ENCODE measurements at regions not wholly inside any gene's neighbourhood (a gene's known extent, or its start where the extent isn't known, plus 50 kb on each side); places are given as distances from the start of the nearest gene placed in this dataset.
"Not testable (repeated sequence)": the region's sequence is repeated elsewhere in the genome, so short reads cannot be mapped to it uniquely, and the experiment has no call there.

DNA sequence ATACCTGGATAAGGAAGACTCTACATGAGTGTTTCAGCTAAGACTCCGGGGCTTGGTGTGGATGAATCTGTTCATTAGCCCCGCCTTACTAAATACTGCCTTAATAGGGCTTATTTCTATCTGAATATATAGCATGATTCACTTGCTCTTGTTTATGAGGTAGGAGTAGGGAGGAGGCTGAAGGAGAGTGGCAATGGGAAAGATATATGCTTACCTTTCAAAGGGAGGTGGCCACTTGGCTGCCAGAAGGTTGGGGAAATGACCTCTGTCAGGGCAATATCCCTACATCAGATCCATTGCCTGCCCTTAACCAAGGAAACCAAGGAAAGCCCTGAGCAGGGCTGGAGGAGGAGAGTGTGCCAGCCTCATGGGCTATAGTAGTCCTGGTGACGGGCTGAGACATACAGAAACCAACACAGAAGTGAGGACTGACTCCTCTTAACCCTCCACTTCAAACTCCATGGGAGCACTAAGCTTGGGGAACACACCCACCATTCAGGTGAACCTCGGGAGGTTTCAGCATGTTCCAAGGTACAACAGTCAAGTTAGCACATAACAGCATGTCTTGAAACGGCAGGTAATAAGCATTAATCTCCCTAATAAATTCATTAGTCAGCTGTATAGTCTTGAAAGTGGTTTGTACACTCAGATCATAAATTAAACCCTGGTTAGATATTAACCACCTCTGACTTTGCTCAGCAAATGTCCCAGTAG, 80.1 kb downstream of the EOMES start:
- Mint-ChIP-seq H3K4me1 (peaks cover 20% of the 10 kb centered on the region), H3K36me3 (ENCODE audit: insufficient read depth) (no peaks in the 10 kb centered on the region), H3K27me3 (no peaks in the 10 kb centered on the region), H3K4me3 (no peak overlapping the region), H3K9me3 (no peaks in the 10 kb centered on the region), H3K27ac (ENCODE audit: low read depth) (no peak overlapping the region)
- DNase-seq (ENCODE audit: low spot score in 2 of 2) (no peak), ATAC-seq (replicated peaks; ENCODE audit: extremely low read depth, poor library complexity, severe bottlenecking) (no peak)

DNA sequence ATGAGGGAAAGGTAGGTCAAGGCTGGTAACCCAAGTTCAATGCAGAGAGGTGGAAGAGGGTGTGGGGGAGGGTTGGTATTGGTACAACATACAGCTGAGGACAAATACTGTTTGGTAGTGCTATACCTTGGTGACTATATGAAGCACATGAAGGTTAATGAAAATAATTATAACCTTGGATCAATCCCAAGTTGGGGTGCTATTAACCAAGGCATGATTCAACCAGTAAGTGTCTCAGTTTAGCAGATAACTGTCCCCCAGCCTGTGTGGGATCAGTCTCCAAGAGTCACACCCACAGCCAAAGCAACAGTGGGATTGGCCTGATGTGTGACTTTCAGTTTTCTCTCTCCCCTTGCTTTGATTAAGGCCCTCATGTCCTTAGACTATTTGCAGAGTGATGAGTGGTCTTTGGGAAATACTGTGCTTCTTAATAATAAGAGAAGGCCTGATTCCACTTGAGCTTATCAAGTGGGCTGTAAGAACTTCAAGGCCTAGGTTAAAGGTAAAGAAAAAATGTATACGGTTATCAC, 80.8 kb downstream of the EOMES start:
- no peaks in the 10 kb centered on the region for H3K36me3 Mint-ChIP-seq (ENCODE audit: insufficient read depth)
- H3K4me1 Mint-ChIP-seq = peaks cover 20% of the 10 kb centered on the region
- no peaks in the 10 kb centered on the region for H3K27me3 Mint-ChIP-seq
- no peak overlapping the region for H3K27ac Mint-ChIP-seq (ENCODE audit: low read depth)
- H3K4me3 Mint-ChIP-seq = no peak overlapping the region
- no peak for DNase-seq (ENCODE audit: low spot score in 2 of 2)
- ATAC-seq (replicated peaks; ENCODE audit: extremely low read depth, poor library complexity, severe bottlenecking) = no peak
- H3K9me3 Mint-ChIP-seq = no peaks in the 10 kb centered on the region

DNA sequence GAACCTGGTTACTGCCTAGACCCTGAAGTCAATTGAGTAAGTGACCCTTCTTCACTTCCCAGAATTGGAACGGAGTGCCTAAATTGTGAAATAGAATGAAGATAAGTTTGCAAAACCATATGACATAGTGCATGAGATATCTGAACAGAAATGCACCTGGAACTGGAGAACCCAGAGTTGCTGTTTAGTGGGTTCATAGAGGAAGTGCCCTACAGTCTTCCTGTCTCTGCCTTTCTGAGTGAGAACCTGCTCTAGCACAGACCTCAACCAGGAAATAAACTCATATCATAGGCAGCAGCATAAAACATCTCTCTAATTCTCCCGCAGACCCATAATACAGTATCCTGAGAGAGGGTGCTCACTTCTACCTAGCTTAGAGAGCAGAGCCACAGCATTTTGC, 82.9 kb downstream of the EOMES start:
- Mint-ChIP-seq H3K27me3 (no peaks in the 10 kb centered on the region), H3K27ac (ENCODE audit: low read depth) (peak overlapping the region; percentile 91), H3K4me3 (peak overlapping the region; percentile 48), H3K36me3 (ENCODE audit: insufficient read depth) (no peaks in the 10 kb centered on the region), H3K4me1 (peaks cover 20% of the 10 kb centered on the region), H3K9me3 (no peaks in the 10 kb centered on the region)
- ATAC-seq (replicated peaks; ENCODE audit: extremely low read depth, poor library complexity, severe bottlenecking) (peak; percentile 98), DNase-seq (ENCODE audit: low spot score in 2 of 2) (peak in 1 of 2 donors; percentile 19)

DNA sequence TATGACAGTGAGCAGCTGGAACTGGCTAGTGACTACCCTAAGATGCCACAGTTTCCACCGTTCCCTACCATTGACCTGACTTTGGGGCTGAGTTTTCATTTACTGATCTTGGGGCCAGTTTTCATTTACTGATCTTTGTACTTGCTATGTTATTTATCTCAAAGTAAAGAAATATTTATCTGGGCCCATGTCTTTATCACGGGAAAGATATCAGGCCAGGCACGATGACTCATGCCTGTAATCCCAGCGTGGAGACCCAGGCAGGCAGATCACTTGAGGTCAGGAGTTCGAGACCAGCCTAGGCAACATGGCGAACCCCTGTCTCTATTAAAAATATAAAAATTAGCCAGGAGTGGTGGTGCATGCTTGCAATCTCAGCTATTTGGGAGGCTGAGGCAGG, 83.5 kb downstream of the EOMES start:
- DNase-seq (ENCODE audit: low spot score in 2 of 2) = no peak
- H3K27ac Mint-ChIP-seq (ENCODE audit: low read depth) = peak overlapping the region; percentile 91
- no peaks in the 10 kb centered on the region for H3K9me3 Mint-ChIP-seq

DNA sequence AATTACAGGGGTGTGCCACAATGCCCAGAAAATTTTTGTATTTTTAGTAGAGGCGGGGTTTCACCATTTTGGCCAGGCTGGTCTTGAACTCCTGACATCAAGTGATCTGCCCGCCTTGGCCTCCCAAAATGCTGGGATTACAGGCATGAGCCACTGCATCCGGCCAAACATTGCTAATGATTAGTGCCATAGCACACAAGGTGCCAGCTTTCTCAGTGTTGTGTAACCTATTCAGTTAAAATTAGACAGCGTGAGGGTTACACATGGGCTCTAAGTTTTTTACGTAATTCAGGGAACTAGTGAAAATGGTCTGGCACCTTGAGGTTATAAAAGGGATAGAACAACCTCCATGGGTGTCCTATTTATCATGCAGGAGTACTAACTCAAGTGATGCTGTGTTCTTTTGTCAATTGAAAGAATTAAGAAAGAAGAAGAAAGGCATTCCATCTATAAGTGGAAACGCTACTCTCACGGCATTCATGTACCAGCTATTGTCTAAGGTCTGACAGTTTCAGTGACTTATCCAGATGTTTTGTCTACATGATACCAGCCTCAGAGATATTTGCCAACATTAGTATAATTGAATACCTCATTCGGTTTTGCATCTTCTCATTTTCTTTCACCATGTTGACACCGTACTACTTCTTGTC, 84.7 kb downstream of the EOMES start:
- Mint-ChIP-seq H3K27ac (ENCODE audit: low read depth) (no peak overlapping the region), H3K9me3 (no peaks in the 10 kb centered on the region), H3K27me3 (no peaks in the 10 kb centered on the region), H3K36me3 (ENCODE audit: insufficient read depth) (peaks cover 5% of the 10 kb centered on the region), H3K4me1 (peaks cover 24% of the 10 kb centered on the region), H3K4me3 (no peak overlapping the region)
- ATAC-seq (replicated peaks; ENCODE audit: extremely low read depth, poor library complexity, severe bottlenecking) (no peak), DNase-seq (ENCODE audit: low spot score in 2 of 2) (no peak)

More for the DNA sequence above, 83.5 kb downstream of the EOMES start:
- no peak for ATAC-seq (replicated peaks; ENCODE audit: extremely low read depth, poor library complexity, severe bottlenecking)
- Mint-ChIP-seq H3K27me3 (no peaks in the 10 kb centered on the region), H3K36me3 (ENCODE audit: insufficient read depth) (no peaks in the 10 kb centered on the region), H3K4me3 (no peak overlapping the region), H3K4me1 (peaks cover 21% of the 10 kb centered on the region)

DNA sequence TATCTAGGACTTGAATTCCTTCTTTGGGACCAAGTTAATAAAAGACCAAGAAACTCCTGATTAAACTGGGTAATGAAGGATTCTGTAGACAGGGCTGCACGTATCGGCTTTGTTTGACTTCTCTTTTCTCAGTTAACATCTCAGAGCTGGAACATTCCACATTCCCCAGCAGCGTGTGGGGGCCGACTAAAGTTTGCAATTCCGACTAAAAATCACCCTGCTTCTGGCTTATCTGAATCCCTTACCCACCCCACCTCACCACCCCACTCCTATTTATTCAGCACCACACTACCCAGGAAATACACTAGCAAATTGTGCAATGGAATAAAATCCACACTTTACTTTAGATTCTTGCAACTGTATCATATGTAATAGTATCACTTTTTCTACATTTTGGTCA, 87.1 kb downstream of the EOMES start:
- peaks cover 26% of the 10 kb centered on the region for H3K4me1 Mint-ChIP-seq
- ATAC-seq (replicated peaks; ENCODE audit: extremely low read depth, poor library complexity, severe bottlenecking); DNase-seq (ENCODE audit: low spot score in 2 of 2); H3K27ac Mint-ChIP-seq (ENCODE audit: low read depth); H3K4me3 Mint-ChIP-seq; H3K9me3 Mint-ChIP-seq; H3K36me3 Mint-ChIP-seq (ENCODE audit: insufficient read depth); H3K27me3 Mint-ChIP-seq: not testable (repeated sequence)

DNA sequence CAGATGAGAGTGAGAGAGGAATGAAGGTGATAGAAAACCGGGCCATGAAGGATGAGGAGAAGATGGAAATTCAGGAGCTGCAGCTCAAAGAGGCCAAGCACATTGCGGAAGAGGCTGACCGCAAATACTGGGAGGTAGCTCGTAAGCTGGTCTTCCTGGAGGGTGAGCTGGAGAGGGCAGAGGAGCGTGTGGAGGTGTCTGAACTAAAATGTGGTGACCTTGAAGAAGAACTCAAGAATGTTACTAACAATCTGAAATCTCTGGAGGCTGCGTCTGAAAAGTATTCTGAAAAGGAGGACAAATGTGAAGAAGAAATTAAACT, 88.9 kb downstream of the EOMES start:
- Mint-ChIP-seq H3K4me1 (peaks cover 24% of the 10 kb centered on the region), H3K27ac (ENCODE audit: low read depth) (peak overlapping the region; percentile 98), H3K9me3 (no peaks in the 10 kb centered on the region), H3K36me3 (ENCODE audit: insufficient read depth) (peaks cover 8% of the 10 kb centered on the region), H3K27me3 (no peaks in the 10 kb centered on the region), H3K4me3 (peak overlapping the region; percentile 93)
- peak; percentile 37 for ATAC-seq (replicated peaks; ENCODE audit: extremely low read depth, poor library complexity, severe bottlenecking)
- no peak for DNase-seq (ENCODE audit: low spot score in 2 of 2)

DNA sequence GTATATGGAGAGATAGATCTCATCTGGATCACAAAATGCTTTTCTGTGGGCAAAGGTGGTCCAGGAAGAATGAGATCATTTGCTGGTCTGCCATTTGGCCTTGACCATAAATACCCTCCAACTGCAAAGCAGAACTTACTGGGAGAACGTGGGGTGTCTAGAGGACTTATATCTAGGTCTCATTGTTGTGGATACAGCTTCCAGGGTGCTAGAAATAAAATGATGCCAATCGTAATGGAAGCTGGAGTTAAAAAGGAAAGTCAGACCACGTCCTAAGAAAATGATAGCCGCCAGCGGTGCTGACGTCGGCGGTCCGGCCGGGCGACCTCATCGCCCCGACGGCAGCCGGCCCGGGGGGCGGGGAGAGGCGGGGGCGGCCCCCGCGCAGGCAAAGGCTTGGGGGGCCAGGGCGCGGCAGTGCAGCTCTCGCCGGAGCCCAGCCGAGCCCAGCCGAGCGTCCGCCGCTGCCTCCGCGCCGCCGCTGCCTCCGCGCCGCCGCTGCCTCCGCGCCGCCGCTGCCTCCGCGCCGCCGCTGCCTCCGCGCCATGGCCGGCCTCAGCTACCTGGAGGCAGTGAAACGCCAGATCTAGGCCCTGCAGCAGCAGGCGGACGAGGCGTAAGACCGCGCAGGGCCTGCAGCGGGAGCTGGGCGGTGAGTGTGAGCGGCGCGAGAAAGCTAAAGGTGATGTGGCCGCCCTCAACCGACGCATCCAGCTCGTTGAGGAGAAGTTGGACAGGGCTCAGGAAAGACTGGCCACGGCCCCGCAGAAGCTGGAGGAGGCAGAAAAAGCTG, 89.5 kb downstream of the EOMES start:
- Mint-ChIP-seq H3K36me3 (ENCODE audit: insufficient read depth) (peaks cover 8% of the 10 kb centered on the region), H3K4me3 (peak overlapping the region; percentile 93), H3K27ac (ENCODE audit: low read depth) (peak overlapping the region; percentile 98), H3K9me3 (no peaks in the 10 kb centered on the region), H3K27me3 (no peaks in the 10 kb centered on the region), H3K4me1 (peaks cover 30% of the 10 kb centered on the region)
- DNase-seq (ENCODE audit: low spot score in 2 of 2) = peak; percentile 25 to 32
- ATAC-seq (replicated peaks; ENCODE audit: extremely low read depth, poor library complexity, severe bottlenecking) = peak; percentile 78

DNA sequence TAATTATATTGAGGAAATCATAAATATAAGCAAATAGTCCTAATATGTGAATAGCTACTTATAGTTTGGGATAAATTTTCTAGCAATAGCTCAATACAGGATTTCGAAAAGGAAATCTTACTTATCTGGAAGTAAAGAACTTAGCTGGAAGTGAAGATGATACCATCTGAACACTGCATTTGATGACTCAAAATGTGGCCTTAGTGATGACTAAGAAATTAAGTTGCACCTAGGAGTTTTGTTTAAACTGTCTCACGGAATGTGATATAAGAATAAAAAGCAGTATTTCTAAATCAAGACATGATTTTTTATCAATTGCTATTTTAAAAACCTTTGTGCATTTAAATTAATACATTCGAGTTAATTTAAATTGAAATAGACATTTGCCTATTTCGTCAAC, 91.2 kb downstream of the EOMES start:
- no peak overlapping the region for H3K4me3 Mint-ChIP-seq
- peaks cover 8% of the 10 kb centered on the region for H3K36me3 Mint-ChIP-seq (ENCODE audit: insufficient read depth)

DNA sequence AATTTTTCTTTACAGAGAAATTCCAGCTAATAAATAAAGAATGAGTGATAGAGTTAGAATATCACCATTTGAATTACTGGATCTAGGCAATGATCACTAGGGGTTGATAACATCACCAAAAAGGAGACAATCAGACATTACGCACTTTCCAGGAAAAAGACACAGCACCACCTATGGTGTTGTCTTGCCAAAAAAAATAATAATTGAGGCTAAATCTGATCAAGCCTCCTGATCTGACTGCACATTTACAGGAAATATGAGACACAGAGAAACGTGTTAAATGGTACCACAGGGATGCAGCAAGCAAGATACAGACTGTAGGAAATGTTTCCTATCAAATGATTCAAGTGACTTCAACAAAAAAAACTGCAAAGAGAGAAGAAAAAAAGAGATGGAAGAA, 92.8 kb downstream of the EOMES start:
- Mint-ChIP-seq H3K4me3 (no peak overlapping the region), H3K27ac (ENCODE audit: low read depth) (peak overlapping the region; percentile 1), H3K36me3 (ENCODE audit: insufficient read depth) (peaks cover 8% of the 10 kb centered on the region)

More for the DNA sequence above, 91.2 kb downstream of the EOMES start:
- peak overlapping the region; percentile 52 for H3K27ac Mint-ChIP-seq (ENCODE audit: low read depth)
- ATAC-seq (replicated peaks; ENCODE audit: extremely low read depth, poor library complexity, severe bottlenecking) = no peak
- no peak for DNase-seq (ENCODE audit: low spot score in 2 of 2)
- peaks cover 43% of the 10 kb centered on the region for H3K4me1 Mint-ChIP-seq
- no peaks in the 10 kb centered on the region for H3K9me3 Mint-ChIP-seq
- no peaks in the 10 kb centered on the region for H3K27me3 Mint-ChIP-seq

DNA sequence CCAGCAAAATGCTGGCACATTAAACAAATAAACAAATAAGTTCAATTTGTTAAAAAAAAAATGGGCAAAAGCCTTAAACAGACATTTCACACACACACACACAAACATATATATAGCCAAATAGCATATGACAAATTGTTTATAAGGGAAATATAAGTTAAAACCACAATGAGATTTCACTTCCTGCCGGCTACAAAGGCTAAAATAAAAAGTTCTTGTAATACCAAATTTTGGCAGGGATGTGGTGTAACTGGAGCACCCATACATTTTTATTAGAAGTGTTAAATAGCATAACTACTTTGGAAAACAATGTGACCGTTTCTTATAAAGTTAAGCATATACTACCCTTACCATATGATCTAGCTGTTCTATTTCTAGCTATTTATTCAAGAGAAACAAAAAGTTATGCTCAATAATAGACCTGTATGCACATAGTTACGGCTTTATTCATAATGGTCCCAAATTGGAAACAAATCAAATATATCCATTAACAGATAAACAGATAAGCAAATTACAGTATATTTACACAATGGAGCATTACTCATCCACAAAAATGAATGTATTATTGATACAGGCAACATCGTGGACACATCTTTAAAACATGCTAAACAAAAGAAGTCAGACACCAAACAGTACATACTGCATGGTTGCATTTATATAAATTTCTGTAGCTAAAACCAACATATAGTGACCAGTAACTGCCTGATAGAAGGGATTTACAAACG, 93.9 kb downstream of the EOMES start:
- Mint-ChIP-seq H3K27me3 (no peaks in the 10 kb centered on the region), H3K9me3 (no peaks in the 10 kb centered on the region), H3K27ac (ENCODE audit: low read depth) (peak overlapping the region; percentile 58), H3K4me3 (no peak overlapping the region), H3K4me1 (peaks cover 54% of the 10 kb centered on the region), H3K36me3 (ENCODE audit: insufficient read depth) (peaks cover 7% of the 10 kb centered on the region)
- no peak for DNase-seq (ENCODE audit: low spot score in 2 of 2)
- ATAC-seq (replicated peaks; ENCODE audit: extremely low read depth, poor library complexity, severe bottlenecking) = peak; percentile 30

More for the DNA sequence above, 92.8 kb downstream of the EOMES start:
- peaks cover 53% of the 10 kb centered on the region for H3K4me1 Mint-ChIP-seq
- no peaks in the 10 kb centered on the region for H3K27me3 Mint-ChIP-seq
- H3K9me3 Mint-ChIP-seq = no peaks in the 10 kb centered on the region
- DNase-seq (ENCODE audit: low spot score in 2 of 2) = no peak
- ATAC-seq (replicated peaks; ENCODE audit: extremely low read depth, poor library complexity, severe bottlenecking) = no peak

DNA sequence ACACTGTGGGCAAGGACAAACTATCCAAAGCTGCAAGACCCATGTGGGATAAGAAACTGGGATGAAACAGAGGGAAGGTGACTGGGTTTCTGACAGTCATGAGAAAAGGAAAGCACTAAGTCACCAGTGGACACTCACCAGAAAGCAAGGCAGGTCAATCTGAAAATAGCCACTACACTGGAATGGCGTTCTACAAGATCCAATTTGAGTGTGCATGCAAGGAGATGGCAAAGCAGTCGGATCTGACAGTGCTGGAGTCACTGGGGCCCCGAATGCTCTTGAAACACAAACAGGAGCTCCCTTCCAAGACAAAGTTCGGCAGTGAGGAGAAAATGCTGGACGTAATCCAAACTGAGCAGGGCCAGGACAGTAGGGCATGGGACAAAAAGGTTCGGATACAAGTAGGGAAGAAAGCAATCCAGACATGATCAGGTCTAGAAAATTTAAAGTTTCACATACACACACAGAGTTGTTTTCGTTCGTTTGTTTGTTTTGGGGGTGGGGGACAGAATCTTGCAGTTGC, 95.5 kb downstream of the EOMES start:
- Mint-ChIP-seq H3K27ac (ENCODE audit: low read depth) (no peak overlapping the region), H3K36me3 (ENCODE audit: insufficient read depth) (no peaks in the 10 kb centered on the region), H3K9me3 (no peaks in the 10 kb centered on the region), H3K27me3 (no peaks in the 10 kb centered on the region), H3K4me3 (peak overlapping the region; percentile 33), H3K4me1 (peaks cover 49% of the 10 kb centered on the region)
- ATAC-seq (replicated peaks; ENCODE audit: extremely low read depth, poor library complexity, severe bottlenecking) (no peak), DNase-seq (ENCODE audit: low spot score in 2 of 2) (no peak)

Data from central memory CD8-positive, alpha-beta T cell (primary cell).